ENCODE measurements at regions not wholly inside any gene's neighbourhood (a gene's known extent, or its start where the extent isn't known, plus 50 kb on each side); places are given as distances from the start of the nearest gene placed in this dataset.

DNA sequence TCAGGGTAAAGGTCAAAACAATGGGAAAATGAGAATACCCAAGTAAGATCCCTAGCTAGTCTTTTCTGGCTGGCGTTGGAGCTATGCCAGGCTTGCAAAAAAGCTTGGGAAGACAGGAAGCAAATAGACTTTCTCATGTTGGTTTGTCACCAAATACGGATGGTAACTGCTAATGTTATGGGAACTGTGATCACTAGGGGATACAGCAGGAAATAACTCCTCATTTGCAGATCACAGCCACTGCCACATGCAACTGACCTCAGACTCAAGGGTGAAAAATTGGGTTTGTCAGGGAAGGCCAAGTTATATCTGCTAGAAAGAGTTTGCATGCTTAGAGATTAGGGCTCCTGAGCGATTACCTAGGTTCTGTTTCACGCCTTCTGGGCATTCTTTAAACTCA, 162.9 kb downstream of the NHLRC3 start:
- no peaks in the 10 kb centered on the region for H3K27me3 ChIP-seq

DNA sequence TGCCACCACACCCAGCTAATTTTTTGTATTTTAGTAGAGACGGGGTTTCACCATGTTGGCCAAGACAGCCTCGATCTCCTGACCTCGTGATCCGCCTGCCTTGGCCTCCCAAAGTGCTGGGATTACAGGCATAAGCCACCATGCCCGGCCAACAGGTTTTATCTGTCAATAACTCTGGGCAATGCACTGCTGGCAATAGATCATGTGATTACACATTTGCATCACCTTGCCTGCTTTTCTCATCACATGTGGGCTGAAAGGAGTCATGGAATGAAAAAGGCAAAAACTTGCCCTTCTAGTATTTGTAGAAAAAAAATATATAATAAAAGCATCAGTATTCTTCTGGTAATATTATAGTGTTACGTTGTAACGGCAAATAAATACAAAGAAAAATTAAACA, 164.5 kb downstream of the NHLRC3 start:
- Histone ChIP-seq H3K9me3 (no peaks in the 10 kb centered on the region), H3K4me1 (peaks cover 0 to 10% (median 0%) of the 10 kb centered on the region in 3 donors), H3K4me3 (no peak overlapping the region), H3K27ac (no peak overlapping the region), H3K36me3 (no peaks in the 10 kb centered on the region), H3K27me3 (no peaks in the 10 kb centered on the region)
- ATAC-seq: no peak
- TF ChIP-seq, protein P1, sequence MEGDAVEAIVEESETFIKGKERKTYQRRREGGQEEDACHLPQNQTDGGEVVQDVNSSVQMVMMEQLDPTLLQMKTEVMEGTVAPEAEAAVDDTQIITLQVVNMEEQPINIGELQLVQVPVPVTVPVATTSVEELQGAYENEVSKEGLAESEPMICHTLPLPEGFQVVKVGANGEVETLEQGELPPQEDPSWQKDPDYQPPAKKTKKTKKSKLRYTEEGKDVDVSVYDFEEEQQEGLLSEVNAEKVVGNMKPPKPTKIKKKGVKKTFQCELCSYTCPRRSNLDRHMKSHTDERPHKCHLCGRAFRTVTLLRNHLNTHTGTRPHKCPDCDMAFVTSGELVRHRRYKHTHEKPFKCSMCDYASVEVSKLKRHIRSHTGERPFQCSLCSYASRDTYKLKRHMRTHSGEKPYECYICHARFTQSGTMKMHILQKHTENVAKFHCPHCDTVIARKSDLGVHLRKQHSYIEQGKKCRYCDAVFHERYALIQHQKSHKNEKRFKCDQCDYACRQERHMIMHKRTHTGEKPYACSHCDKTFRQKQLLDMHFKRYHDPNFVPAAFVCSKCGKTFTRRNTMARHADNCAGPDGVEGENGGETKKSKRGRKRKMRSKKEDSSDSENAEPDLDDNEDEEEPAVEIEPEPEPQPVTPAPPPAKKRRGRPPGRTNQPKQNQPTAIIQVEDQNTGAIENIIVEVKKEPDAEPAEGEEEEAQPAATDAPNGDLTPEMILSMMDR (IDR thresholded peaks at IDR 0.05): no peak
- TF ChIP-seq POLR2AphosphoS5 (IDR thresholded peaks at IDR 0.05): no peak
- no peak for TF ChIP-seq POLR2A (IDR thresholded peaks at IDR 0.05)
- TF ChIP-seq EP300 (IDR thresholded peaks at IDR 0.05): no peak
- 56 to 79% methylated on average over 6 of the region's 7 CpGs for WGBS, 2 donors (ENCODE audit: low coverage in 1 of 2)

More for the DNA sequence above, 162.9 kb downstream of the NHLRC3 start:
- WGBS, 2 donors (ENCODE audit: low coverage in 1 of 2): 60 to 78% methylated on average over 1 to 4 of the region's 4 CpGs
- TF ChIP-seq POLR2AphosphoS5 (IDR thresholded peaks at IDR 0.05) (no peak), POLR2A (IDR thresholded peaks at IDR 0.05) (no peak)
- Histone ChIP-seq H3K4me3 (no peak overlapping the region), H3K9me3 (no peaks in the 10 kb centered on the region), H3K27ac (no peak overlapping the region), H3K4me1 (peaks cover 0 to 22% (median 4%) of the 10 kb centered on the region in 3 donors), H3K36me3 (no peaks in the 10 kb centered on the region)
- ATAC-seq: no peak

DNA sequence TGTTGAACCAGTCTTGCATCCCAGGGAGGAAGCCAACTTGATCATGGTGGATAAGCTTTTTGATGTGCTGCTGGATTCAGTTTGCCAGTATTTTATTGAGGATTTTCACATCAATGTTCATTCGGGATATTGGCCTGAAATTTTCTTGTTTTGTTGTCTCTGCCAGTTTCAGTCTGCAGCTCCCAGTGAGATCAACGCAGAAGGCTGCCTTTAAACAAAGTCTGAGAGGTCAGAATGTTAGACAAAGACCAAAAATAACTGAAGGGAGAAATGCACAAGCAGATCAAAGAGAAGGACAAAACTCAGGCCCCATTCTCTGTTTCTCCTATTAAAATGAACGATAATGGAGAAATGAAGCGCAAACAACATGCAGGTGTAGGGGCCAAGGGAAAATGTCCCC, 170.4 kb downstream of the NHLRC3 start:
- TF ChIP-seq EP300 (IDR thresholded peaks at IDR 0.05) (no peak), POLR2AphosphoS5 (IDR thresholded peaks at IDR 0.05) (no peak), POLR2A (IDR thresholded peaks at IDR 0.05) (no peak)
- TF ChIP-seq, protein P1 (IDR thresholded peaks at IDR 0.05): no peak
- H3K4me1 ChIP-seq: peaks cover 0 to 6% (median 0%) of the 10 kb centered on the region in 3 donors
- no peaks in the 10 kb centered on the region for H3K27me3 ChIP-seq
- 54 to 77% methylated on average over 4 of the region's 4 CpGs for WGBS, 2 donors (ENCODE audit: low coverage in 1 of 2)
- no peak overlapping the region for H3K27ac ChIP-seq
- H3K4me3 ChIP-seq: no peak overlapping the region
- no peak for ATAC-seq
- no peaks in the 10 kb centered on the region for H3K36me3 ChIP-seq
- H3K9me3 ChIP-seq: no peaks in the 10 kb centered on the region

DNA sequence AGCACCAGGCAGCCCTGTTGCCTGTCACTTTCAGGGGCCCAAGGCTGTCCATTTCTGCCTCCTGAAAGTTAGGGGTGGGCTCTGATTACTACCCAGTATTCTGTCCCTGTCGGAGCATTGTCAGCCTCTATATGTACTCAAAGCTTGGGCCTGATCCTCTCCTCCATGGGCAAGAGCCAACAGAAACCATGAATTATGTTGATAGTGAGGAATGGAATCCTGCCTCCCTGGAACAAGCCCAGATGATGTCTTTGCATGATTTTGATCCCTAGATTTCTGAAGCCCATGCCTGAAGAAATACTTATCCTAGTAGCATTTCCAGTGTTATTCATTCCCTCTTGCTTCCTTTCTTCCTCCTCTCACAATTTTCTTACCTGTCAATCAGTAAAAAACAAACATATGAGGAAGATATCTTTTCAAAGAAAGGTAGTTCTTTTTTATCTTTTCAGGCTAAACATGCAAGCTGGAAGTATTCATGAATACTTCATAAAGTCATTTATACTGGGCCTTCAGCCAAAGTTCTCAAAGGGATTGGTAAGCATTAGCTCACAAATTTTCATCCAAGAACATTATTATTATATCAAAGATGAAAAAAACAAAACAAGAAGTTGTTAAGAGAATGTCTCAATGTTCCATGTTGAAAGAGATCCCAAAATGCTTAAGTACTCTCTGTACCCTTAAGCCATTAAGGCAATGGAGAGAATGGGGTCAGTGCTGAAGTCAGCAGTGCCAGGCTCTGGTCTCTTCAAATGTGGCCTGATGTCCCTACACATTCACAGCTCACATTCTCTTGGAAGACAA, 171.7 kb downstream of the NHLRC3 start:
- ATAC-seq: peak; percentile 93
- Histone ChIP-seq H3K27ac (peak overlapping the region in 3 of 4 donors; percentile 41 to 49 (median 44)), H3K4me1 (peaks cover 0 to 6% (median 0%) of the 10 kb centered on the region in 3 donors), H3K27me3 (no peaks in the 10 kb centered on the region), H3K36me3 (no peaks in the 10 kb centered on the region), H3K9me3 (no peaks in the 10 kb centered on the region), H3K4me3 (no peak overlapping the region)
- TF ChIP-seq EP300 (IDR thresholded peaks at IDR 0.05) (no peak), POLR2AphosphoS5 (IDR thresholded peaks at IDR 0.05) (peak; percentile 48)
- WGBS, 2 donors (ENCODE audit: low coverage in 1 of 2): 67% methylated on average over 1 of the region's 1 CpG; no CpG with 5 or more reads in 1 of the 2 donors

DNA sequence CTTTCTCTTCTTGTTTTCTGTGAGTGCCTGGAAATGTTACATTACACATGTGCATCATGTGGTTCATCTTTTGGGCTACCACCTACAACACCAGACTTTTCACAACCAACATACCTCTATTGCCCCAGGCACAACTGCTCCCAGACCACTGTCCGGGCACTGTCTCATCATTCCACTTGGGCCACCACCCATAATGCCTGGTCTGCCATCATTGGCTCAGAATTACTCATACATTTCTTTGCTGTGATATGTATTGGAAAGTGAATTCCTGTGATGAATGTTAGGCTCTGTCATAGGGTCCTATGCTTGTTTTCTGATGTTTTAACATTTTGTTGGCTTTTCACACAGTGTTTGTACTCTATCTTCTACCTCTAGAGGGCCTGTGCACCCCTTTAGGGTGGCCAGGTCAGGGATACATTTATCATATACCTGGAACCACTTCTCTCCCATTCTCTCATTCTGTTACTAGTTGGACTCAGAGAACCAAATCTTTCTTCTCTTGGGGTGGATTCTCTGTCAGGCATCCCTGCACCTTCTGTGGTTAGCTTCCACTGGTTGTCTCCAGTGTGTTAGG, 172.8 kb downstream of the NHLRC3 start:
- WGBS, 2 donors (ENCODE audit: low coverage in 1 of 2): 100% methylated on average over 1 of the region's 1 CpG
- H3K4me1 ChIP-seq: peaks cover 0 to 6% (median 0%) of the 10 kb centered on the region in 3 donors
- H3K27ac ChIP-seq: peak overlapping the region in 3 of 4 donors; percentile 12 to 42 (median 17)
- H3K4me3 ChIP-seq: no peak overlapping the region
- H3K36me3 ChIP-seq: no peaks in the 10 kb centered on the region
- TF ChIP-seq, protein P1 (IDR thresholded peaks at IDR 0.05): no peak
- TF ChIP-seq POLR2AphosphoS5 (IDR thresholded peaks at IDR 0.05): no peak
- no peaks in the 10 kb centered on the region for H3K27me3 ChIP-seq
- no peaks in the 10 kb centered on the region for H3K9me3 ChIP-seq
- no peak for ATAC-seq

DNA sequence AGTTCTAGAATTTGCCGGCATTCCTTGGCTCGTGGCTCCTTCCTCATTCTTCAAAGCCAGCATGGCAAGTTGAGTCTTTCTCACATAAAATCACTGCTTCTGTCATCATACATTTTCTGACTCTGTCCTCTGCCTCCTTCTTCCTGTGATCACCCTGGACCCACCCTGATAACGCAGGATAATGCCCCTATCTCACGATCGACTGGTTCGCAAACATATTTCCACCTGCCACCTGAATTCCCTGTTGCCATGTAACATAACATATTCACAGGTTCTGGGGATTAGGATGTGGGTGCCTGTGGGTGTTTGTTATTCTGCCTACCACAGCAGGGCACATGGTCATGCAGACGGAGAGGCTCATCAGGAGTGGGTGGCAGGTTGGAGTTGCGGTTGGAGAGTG, 177.7 kb downstream of the NHLRC3 start:
- Histone ChIP-seq H3K27me3 (no peaks in the 10 kb centered on the region), H3K36me3 (no peaks in the 10 kb centered on the region), H3K27ac (no peak overlapping the region), H3K4me3 (no peak overlapping the region), H3K4me1 (no peaks in the 10 kb centered on the region), H3K9me3 (no peaks in the 10 kb centered on the region)
- no peak for ATAC-seq
- no peak for TF ChIP-seq POLR2A (IDR thresholded peaks at IDR 0.05)
- no peak for TF ChIP-seq EP300 (IDR thresholded peaks at IDR 0.05)
- no peak for TF ChIP-seq POLR2AphosphoS5 (IDR thresholded peaks at IDR 0.05)
- TF ChIP-seq, protein P1 (IDR thresholded peaks at IDR 0.05): no peak
- 95 to 100% methylated on average over 5 to 6 of the region's 8 CpGs for WGBS, 2 donors (ENCODE audit: low coverage in 1 of 2)
